Breast epithelium (tissue), 3 donors: ENCODE measurements at regions not wholly inside any gene's neighbourhood (a gene's known extent, or its start where the extent isn't known, plus 50 kb on each side); places are given as distances from the start of the nearest gene placed in this dataset.

Experiments used
- POLR2A ChIP-seq: fragments of 450-650 bp; IDR thresholded peaks from one replicate; pipeline ENCODE4 v1.6.1; 2016; ENCODE audit warnings: antibody characterized with exemption, mild to moderate bottlenecking, moderate library complexity
- POLR2AphosphoS5 ChIP-seq, 3 donors: sonication (generic); formaldehyde crosslinking; IDR thresholded peaks; one replicate each; pipeline ENCODE4 v1.6.1; 2017; ENCODE audit warnings: antibody characterized with exemption in 3 of 3
- TF ChIP-seq, protein P1 (sequence below), 3 donors: fragments of 450-650 bp; IDR thresholded peaks; one replicate each; pipeline ENCODE4 v1.5.1; 2016 to 2017; ENCODE audit warnings: antibody characterized with exemption in 3 of 3, mild to moderate bottlenecking in 3 of 3, moderate library complexity in 3 of 3

GRCh38 chr10:71086439-71087080 lies 125.8 kb upstream of the UNC5B start:
- TF ChIP-seq POLR2AphosphoS5 (IDR thresholded peaks at IDR 0.05) (no peak), POLR2A (no peak)
- TF ChIP-seq, protein P1, sequence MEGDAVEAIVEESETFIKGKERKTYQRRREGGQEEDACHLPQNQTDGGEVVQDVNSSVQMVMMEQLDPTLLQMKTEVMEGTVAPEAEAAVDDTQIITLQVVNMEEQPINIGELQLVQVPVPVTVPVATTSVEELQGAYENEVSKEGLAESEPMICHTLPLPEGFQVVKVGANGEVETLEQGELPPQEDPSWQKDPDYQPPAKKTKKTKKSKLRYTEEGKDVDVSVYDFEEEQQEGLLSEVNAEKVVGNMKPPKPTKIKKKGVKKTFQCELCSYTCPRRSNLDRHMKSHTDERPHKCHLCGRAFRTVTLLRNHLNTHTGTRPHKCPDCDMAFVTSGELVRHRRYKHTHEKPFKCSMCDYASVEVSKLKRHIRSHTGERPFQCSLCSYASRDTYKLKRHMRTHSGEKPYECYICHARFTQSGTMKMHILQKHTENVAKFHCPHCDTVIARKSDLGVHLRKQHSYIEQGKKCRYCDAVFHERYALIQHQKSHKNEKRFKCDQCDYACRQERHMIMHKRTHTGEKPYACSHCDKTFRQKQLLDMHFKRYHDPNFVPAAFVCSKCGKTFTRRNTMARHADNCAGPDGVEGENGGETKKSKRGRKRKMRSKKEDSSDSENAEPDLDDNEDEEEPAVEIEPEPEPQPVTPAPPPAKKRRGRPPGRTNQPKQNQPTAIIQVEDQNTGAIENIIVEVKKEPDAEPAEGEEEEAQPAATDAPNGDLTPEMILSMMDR (IDR thresholded peaks at IDR 0.05), result no peak
